Tibial artery (tissue), 4 donors: ENCODE measurements at regions not wholly inside any gene's neighbourhood (a gene's known extent, or its start where the extent isn't known, plus 50 kb on each side); places are given as distances from the start of the nearest gene placed in this dataset.

ENCODE experiments used
- DNase-seq, 2 donors: peaks; one replicate each; pipeline ENCODE4 v3.0.0-alpha.2; 2019
- H3K27ac ChIP-seq, 2 donors: fragments of 200-600 bp; sonication (generic) in 1 of 2; 1 replicate in 1 of 2; 2 replicates in 1 of 2; pipeline ENCODE4 v1.5.1; 2018 to 2019; ENCODE audit warnings: mild to moderate bottlenecking in 1 of 2
- H3K27me3 ChIP-seq, 2 donors: fragments of 200-600 bp; sonication (generic) in 1 of 2; one replicate each; pipeline versions ENCODE4 v1.5.1 to v1.6.0; 2016 to 2019
- H3K36me3 ChIP-seq, 3 donors: fragments of 200-600 bp; sonication (generic) in 2 of 3; one replicate each; pipeline ENCODE4 v1.5.1; 2016 to 2019; ENCODE audit warnings: mild to moderate bottlenecking in 2 of 3
- H3K4me1 ChIP-seq, 4 donors: fragments of 200-600 bp; sonication (generic) in 2 of 4; 1 replicate in 3 of 4; 2 replicates in 1 of 4; pipeline ENCODE4 v1.5.1; 2016 to 2019
- H3K4me3 ChIP-seq, 2 donors: fragments of 200-600 bp; sonication (generic) in 1 of 2; 1 replicate in 1 of 2; 2 replicates in 1 of 2; pipeline ENCODE4 v1.5.1; 2018 to 2019; ENCODE audit warnings: mild to moderate bottlenecking in 2 of 2
- H3K9me3 ChIP-seq, 3 donors: fragments of 200-600 bp; sonication (generic) in 1 of 3; one replicate each; pipeline ENCODE4 v1.5.1; 2016 to 2019
- CTCF ChIP-seq, 2 experiments: fragments of 200-600 bp in 1 of 2; fragments of 450-650 bp in 1 of 2; IDR thresholded peaks; one replicate each; pipeline ENCODE4 v1.5.1; 2017 to 2019; ENCODE audit warnings: antibody characterized with exemption in 2 of 2, mild to moderate bottlenecking in 1 of 2, moderate library complexity in 1 of 2
- intact Hi-C: fragments of 100-400 bp; cut with DNase I; formaldehyde crosslinking; loops from one replicate; pipeline ENCODE4 v1.15.0; 2023; ENCODE audit warnings: low total_unique reads

GRCh38 chrX:69293776-69294601 lies 128.7 kb upstream of the PJA1 start:
- no peak for DNase-seq
- H3K4me3 ChIP-seq: no peak overlapping the region
- H3K27ac ChIP-seq: no peak overlapping the region
- TF ChIP-seq CTCF (IDR thresholded peaks at IDR 0.05): no peak
- H3K9me3 ChIP-seq: no peaks in the 10 kb centered on the region
- no peaks in the 10 kb centered on the region for H3K27me3 ChIP-seq
- intact Hi-C loops: no loop called here
- H3K4me1 ChIP-seq: no peaks in the 10 kb centered on the region
- H3K36me3 ChIP-seq: no peaks in the 10 kb centered on the region

- TF ChIP-seq CTCF (IDR thresholded peaks at IDR 0.05): no peak
- H3K4me3 ChIP-seq: no peak overlapping the region
- H3K9me3 ChIP-seq: no peaks in the 10 kb centered on the region
- intact Hi-C loops: no loop called here
- no peak for DNase-seq
- H3K36me3 ChIP-seq: no peaks in the 10 kb centered on the region
- peaks cover 0 to 4% (median 1%) of the 10 kb centered on the region in 4 donors for H3K4me1 ChIP-seq
- H3K27ac ChIP-seq: no peak overlapping the region
- H3K27me3 ChIP-seq: no peaks in the 10 kb centered on the region
Observed at GRCh38 chrX:69291116-69291515, 125.9 kb upstream of the PJA1 start.

GRCh38 chrX:69290292-69290691 lies 125.0 kb upstream of the PJA1 start:
- intact Hi-C loops: no loop called here
- Histone ChIP-seq H3K4me1 (peaks cover 0 to 8% (median 2%) of the 10 kb centered on the region in 4 donors), H3K27ac (no peak overlapping the region), H3K9me3 (no peaks in the 10 kb centered on the region), H3K4me3 (no peak overlapping the region), H3K36me3 (no peaks in the 10 kb centered on the region), H3K27me3 (no peaks in the 10 kb centered on the region)
- no peak for TF ChIP-seq CTCF (IDR thresholded peaks at IDR 0.05)
- no peak for DNase-seq

- Histone ChIP-seq H3K9me3 (no peaks in the 10 kb centered on the region), H3K36me3 (no peaks in the 10 kb centered on the region), H3K27me3 (no peaks in the 10 kb centered on the region), H3K4me3 (no peak overlapping the region), H3K4me1 (peaks cover 0 to 8% (median 2%) of the 10 kb centered on the region in 4 donors), H3K27ac (no peak overlapping the region)
- intact Hi-C loops: loop anchor here (5.0 to 10.0 kb wide), 2 partner anchors 462 to 775 kb away; partner anchors contain the start of gene EFNB1
- DNase-seq: no peak
- no peak for TF ChIP-seq CTCF (IDR thresholded peaks at IDR 0.05)
Observed at GRCh38 chrX:69289793-69290123, 124.5 kb upstream of the PJA1 start.

GRCh38 chrX:69289046-69289792 lies 124.0 kb upstream of the PJA1 start:
- H3K9me3 ChIP-seq: no peaks in the 10 kb centered on the region
- H3K27ac ChIP-seq: no peak overlapping the region
- no peaks in the 10 kb centered on the region for H3K36me3 ChIP-seq
- DNase-seq: no peak
- H3K27me3 ChIP-seq: no peaks in the 10 kb centered on the region
- TF ChIP-seq CTCF (IDR thresholded peaks at IDR 0.05): no peak
- intact Hi-C loops: loop anchor here (5.0 to 10.0 kb wide), 2 partner anchors 462 to 774 kb away; partner anchors contain the start of gene EFNB1
- H3K4me3 ChIP-seq: no peak overlapping the region
- peaks cover 0 to 8% (median 2%) of the 10 kb centered on the region in 4 donors for H3K4me1 ChIP-seq
